Astrocyte (in vitro differentiated cells and primary cell): ENCODE measurements at regions not wholly inside any gene's neighbourhood (a gene's known extent, or its start where the extent isn't known, plus 50 kb on each side); places are given as distances from the start of the nearest gene placed in this dataset.

Experiments used
- CTCF ChIP-seq: IDR thresholded peaks from 2 replicates; pipeline ENCODE4 v1.5.1; 2011; ENCODE audit warnings: low read depth, mild to moderate bottlenecking, inconsistent platforms, low read length, moderate library complexity; ENCODE audit not compliant: insufficient read depth
- EZH2 ChIP-seq: IDR thresholded peaks from 2 replicates; pipeline ENCODE4 v1.6.1; 2012; ENCODE audit warnings: mild to moderate bottlenecking, low read length, inconsistent platforms; ENCODE audit not compliant: insufficient read depth

DNA sequence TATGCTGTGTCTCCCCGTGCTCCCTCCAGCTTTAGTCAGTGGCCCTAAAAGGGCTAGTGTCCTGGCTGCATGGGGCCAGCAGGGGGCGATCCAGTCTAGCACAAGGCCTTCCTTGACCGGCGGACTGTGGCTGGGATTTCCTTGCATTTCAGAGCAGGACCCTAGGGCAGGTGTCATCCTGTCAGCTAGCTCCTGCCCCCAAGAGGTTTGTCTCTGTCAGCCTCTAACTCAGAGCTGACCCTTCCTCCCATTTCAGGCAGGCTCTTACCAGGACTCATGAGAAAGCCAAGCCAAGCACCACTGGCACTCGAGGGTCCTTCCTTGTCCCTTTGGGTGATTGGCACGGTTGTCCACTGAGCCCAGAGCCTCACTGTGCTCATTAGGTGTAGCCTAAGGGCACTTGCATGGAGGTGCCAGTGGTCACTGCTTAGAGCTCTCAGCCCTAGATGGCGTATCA is 140.3 kb downstream of the RPIA start:
- TF ChIP-seq CTCF (peak; percentile 19), EZH2 (no peak)
